T-cell (primary cell): ENCODE measurements at regions not wholly inside any gene's neighbourhood (a gene's known extent, or its start where the extent isn't known, plus 50 kb on each side); places are given as distances from the start of the nearest gene placed in this dataset.

Experiments
- ATAC-seq, 4 experiments: fragments of 200-7000 bp in 3 of 4; fragments of 150-1000 bp in 1 of 4; cut with Tn5 transposase; replicated peaks in 1 of 4; 1 replicate in 3 of 4; 2 replicates in 1 of 4; pipeline ENCODE4 v1.10.0; 2021; ENCODE audit warnings: moderate library complexity in 3 of 4, mild to moderate bottlenecking in 2 of 4, moderate number of reproducible peaks in 1 of 4
- CTCF ChIA-PET, 2 donors: fragments of 300-600 bp; sonication (Branson Sonifier 250); formaldehyde crosslinking; loops; one replicate each; lab custom pipeline; 2022; ENCODE audit warnings: antibody characterized with exemption in 2 of 2; lab: Charles Lee
- POLR2A ChIA-PET, 2 donors: fragments of 300-600 bp; sonication (Branson Sonifier 250); formaldehyde crosslinking; loops; one replicate each; lab custom pipeline; 2022; ENCODE audit warnings: antibody characterized with exemption in 2 of 2; lab: Charles Lee
- DNase-seq, 35 experiments: peaks; one replicate each; pipeline versions ENCODE4 v3.0.0 to v3.0.0-alpha.2; 2013 to 2023
- H3K27ac ChIP-seq: one replicate; pipeline ENCODE4 v1.5.1; 2013; ENCODE audit warnings: low read length
- H3K27me3 ChIP-seq, 2 experiments: replicated peaks in 1 of 2; 1 replicate in 1 of 2; 2 replicates in 1 of 2; pipeline versions ENCODE4 v1.6.1 to v1.7.0; 2013; ENCODE audit warnings: low read length in 1 of 2, mixed read lengths in 1 of 2; ENCODE audit not compliant: control insufficient read depth in 2 of 2, insufficient read depth in 2 of 2; ENCODE audit errors: extremely low read depth in 1 of 2
- H3K36me3 ChIP-seq, 2 donors: 1 replicate in 1 of 2; 2 replicates in 1 of 2; pipeline versions ENCODE4 v1.6.1 to v1.7.0; 2013; ENCODE audit warnings: low read length in 1 of 2; ENCODE audit not compliant: control insufficient read depth in 2 of 2, insufficient read depth in 1 of 2; ENCODE audit errors: extremely low read depth in 1 of 2
- H3K4me1 ChIP-seq, 2 experiments: 1 replicate in 1 of 2; 2 replicates in 1 of 2; pipeline versions ENCODE4 v1.6.1 to v1.7.0; 2013; ENCODE audit warnings: low read length in 2 of 2, mixed read lengths in 1 of 2; ENCODE audit not compliant: insufficient read depth in 2 of 2, control insufficient read depth in 1 of 2; ENCODE audit errors: extremely low read depth in 1 of 2
- H3K4me3 ChIP-seq, 2 donors: 1 replicate in 1 of 2; 2 replicates in 1 of 2; pipeline versions ENCODE4 v1.5.1 to v1.7.0; 2013; ENCODE audit warnings: mild to moderate bottlenecking in 2 of 2, low read length in 1 of 2, moderate library complexity in 1 of 2; ENCODE audit not compliant: control insufficient read depth in 1 of 2; ENCODE audit errors: extremely low read depth in 1 of 2
- H3K9me3 ChIP-seq: 2 replicates; pipeline ENCODE4 v1.7.0; 2013
- H3K27ac Mint-ChIP-seq, 2 donors: one replicate each; pipeline ENCODE4 v1.8.0; 2020 to 2021; ENCODE audit warnings: mild to moderate bottlenecking in 2 of 2, mixed read lengths in 2 of 2
- H3K27me3 Mint-ChIP-seq, 2 donors: one replicate each; pipeline ENCODE4 v1.8.0; 2021 to 2022; ENCODE audit warnings: mixed read lengths in 2 of 2
- H3K36me3 Mint-ChIP-seq: one replicate; pipeline ENCODE4 v1.8.0; 2021; ENCODE audit warnings: mixed read lengths
- H3K4me1 Mint-ChIP-seq, 3 donors: one replicate each; pipeline ENCODE4 v1.8.0; 2020 to 2022; ENCODE audit warnings: mixed read lengths in 3 of 3, mild to moderate bottlenecking in 1 of 3
- H3K4me3 Mint-ChIP-seq, 3 donors: one replicate each; pipeline ENCODE4 v1.8.0; 2020 to 2022; ENCODE audit warnings: mild to moderate bottlenecking in 3 of 3, mixed read lengths in 3 of 3, moderate library complexity in 3 of 3
- H3K9me3 Mint-ChIP-seq, 3 donors: one replicate each; pipeline ENCODE4 v1.8.0; 2020 to 2022; ENCODE audit warnings: mixed read lengths in 3 of 3
- WGBS: methylation state at CpG from one replicate; pipeline ENCODE4 v1.1.5; 2013; ENCODE audit warnings: missing lambda C conversion rate; ENCODE audit not compliant: insufficient coverage; 5-methylcytosine and 5-hydroxymethylcytosine counted together

DNA sequence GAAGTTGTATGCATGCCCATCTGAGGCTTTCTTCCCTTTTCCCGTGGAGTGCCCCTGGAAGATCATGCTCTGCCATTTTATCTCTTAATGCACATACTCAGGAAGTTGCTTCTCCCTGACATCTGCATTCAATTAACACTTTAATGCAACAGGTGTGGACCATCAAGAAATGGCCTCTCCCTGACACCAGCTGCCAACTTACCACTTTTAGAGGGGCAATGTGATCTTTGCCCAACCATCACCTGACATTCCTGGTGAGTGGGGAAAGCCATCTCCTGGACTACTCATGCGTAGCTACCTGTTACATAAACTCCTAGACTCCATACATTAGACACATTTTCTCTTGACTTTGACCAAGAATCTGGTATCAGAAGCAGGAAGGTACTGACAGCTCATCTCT is 1450.4 kb upstream of the CDH9 start:
- Mint-ChIP-seq H3K4me3 (no peak overlapping the region), H3K36me3 (no peaks in the 10 kb centered on the region), H3K27ac (no peak overlapping the region), H3K9me3 (peaks cover 16 to 28% (median 19%) of the 10 kb centered on the region in 3 donors), H3K27me3 (no peaks in the 10 kb centered on the region), H3K4me1 (no peaks in the 10 kb centered on the region)
- ATAC-seq, result no peak
- H3K4me3 ChIP-seq, result no peak overlapping the region
- no peak overlapping the region for H3K27ac ChIP-seq
- no peak for DNase-seq
- H3K36me3 ChIP-seq, result no peaks in the 10 kb centered on the region
- ChIA-PET CTCF (no interaction called here), POLR2A (no interaction called here)
- H3K9me3 ChIP-seq, result no peaks in the 10 kb centered on the region
- 73% methylated on average over 2 of the region's 2 CpGs for WGBS
- H3K4me1 ChIP-seq, result no peaks in the 10 kb centered on the region
- H3K27me3 ChIP-seq, result no peaks in the 10 kb centered on the region

- H3K27ac Mint-ChIP-seq, result no peak overlapping the region
- Histone ChIP-seq H3K9me3 (no peaks in the 10 kb centered on the region), H3K36me3 (no peaks in the 10 kb centered on the region), H3K27ac (no peak overlapping the region), H3K4me1 (no peaks in the 10 kb centered on the region), H3K4me3 (no peak overlapping the region), H3K27me3 (no peaks in the 10 kb centered on the region)
- no peak overlapping the region for H3K4me3 Mint-ChIP-seq
- POLR2A ChIA-PET, result no interaction called here
- peaks cover 2 to 5% (median 3%) of the 10 kb centered on the region in 3 donors for H3K9me3 Mint-ChIP-seq
- H3K36me3 Mint-ChIP-seq, result no peaks in the 10 kb centered on the region
- 93% methylated on average over 9 of the region's 21 CpGs for WGBS
- no peaks in the 10 kb centered on the region for H3K4me1 Mint-ChIP-seq
- ATAC-seq, result no peak
- H3K27me3 Mint-ChIP-seq, result no peaks in the 10 kb centered on the region
- CTCF ChIA-PET, result no interaction called here
- no peak for DNase-seq
Observed at GRCh38 chr5:28483327-28484025, 1445.1 kb upstream of the CDH9 start.

GRCh38 chr5:28473531-28474107 is 1435.2 kb upstream of the CDH9 start:
- Mint-ChIP-seq H3K27ac (no peak overlapping the region), H3K36me3 (no peaks in the 10 kb centered on the region), H3K9me3 (peaks cover 13 to 27% (median 15%) of the 10 kb centered on the region in 3 donors), H3K4me3 (no peak overlapping the region), H3K4me1 (no peaks in the 10 kb centered on the region), H3K27me3 (no peaks in the 10 kb centered on the region)
- no CpG with 5 or more reads among the region's 4 CpGs for WGBS
- ChIA-PET POLR2A (no interaction called here), CTCF (no interaction called here)
- DNase-seq (no peak), ATAC-seq (no peak)
- Histone ChIP-seq H3K27ac (no peak overlapping the region), H3K27me3 (no peaks in the 10 kb centered on the region), H3K36me3 (no peaks in the 10 kb centered on the region), H3K4me1 (no peaks in the 10 kb centered on the region), H3K9me3 (no peaks in the 10 kb centered on the region), H3K4me3 (no peak overlapping the region)

- no peaks in the 10 kb centered on the region for H3K36me3 Mint-ChIP-seq
- Histone ChIP-seq H3K4me3 (no peak overlapping the region), H3K4me1 (no peaks in the 10 kb centered on the region), H3K27me3 (no peaks in the 10 kb centered on the region), H3K27ac (no peak overlapping the region), H3K9me3 (no peaks in the 10 kb centered on the region), H3K36me3 (no peaks in the 10 kb centered on the region)
- ChIA-PET CTCF (no interaction called here), POLR2A (no interaction called here)
- no peak overlapping the region for H3K27ac Mint-ChIP-seq
- H3K4me1 Mint-ChIP-seq, result no peaks in the 10 kb centered on the region
- ATAC-seq (no peak), DNase-seq (no peak)
- WGBS, result no CpG with 5 or more reads among the region's 3 CpGs
- peaks cover 7 to 22% (median 18%) of the 10 kb centered on the region in 3 donors for H3K9me3 Mint-ChIP-seq
- no peak overlapping the region for H3K4me3 Mint-ChIP-seq
- H3K27me3 Mint-ChIP-seq, result no peaks in the 10 kb centered on the region
Observed at GRCh38 chr5:28468166-28468565, 1429.8 kb upstream of the CDH9 start.

- H3K36me3 Mint-ChIP-seq, result no peaks in the 10 kb centered on the region
- POLR2A ChIA-PET, result no interaction called here
- H3K9me3 Mint-ChIP-seq, result peaks cover 0 to 19% (median 9%) of the 10 kb centered on the region in 3 donors
Observed at GRCh38 chr5:28463728-28464127, 1425.3 kb upstream of the CDH9 start.

GRCh38 chr5:28451483-28451882 is 1413.1 kb upstream of the CDH9 start:
- CTCF ChIA-PET, result no interaction called here
- H3K9me3 ChIP-seq, result no peaks in the 10 kb centered on the region
- Mint-ChIP-seq H3K4me3 (no peak overlapping the region), H3K27me3 (no peaks in the 10 kb centered on the region), H3K27ac (no peak overlapping the region), H3K9me3 (peaks cover 0 to 21% (median 15%) of the 10 kb centered on the region in 3 donors), H3K4me1 (no peaks in the 10 kb centered on the region), H3K36me3 (no peaks in the 10 kb centered on the region)
- no peaks in the 10 kb centered on the region for H3K36me3 ChIP-seq
- DNase-seq (no peak), ATAC-seq (no peak)
- H3K4me1 ChIP-seq, result no peaks in the 10 kb centered on the region
- no peak overlapping the region for H3K4me3 ChIP-seq
- no peak overlapping the region for H3K27ac ChIP-seq
- POLR2A ChIA-PET, result no interaction called here
- H3K27me3 ChIP-seq, result no peaks in the 10 kb centered on the region

More at GRCh38 chr5:28463728-28464127, 1425.3 kb upstream of the CDH9 start:
- CTCF ChIA-PET, result no interaction called here
- H3K27me3 ChIP-seq, result no peaks in the 10 kb centered on the region
- no peak for DNase-seq
- no peaks in the 10 kb centered on the region for H3K4me1 ChIP-seq
- no peaks in the 10 kb centered on the region for H3K36me3 ChIP-seq
- WGBS, result no CpG with 5 or more reads among the region's 4 CpGs
- ATAC-seq, result no peak
- H3K27ac ChIP-seq, result no peak overlapping the region
- Mint-ChIP-seq H3K27ac (no peak overlapping the region), H3K4me1 (no peaks in the 10 kb centered on the region), H3K27me3 (no peaks in the 10 kb centered on the region), H3K4me3 (no peak overlapping the region)
- H3K4me3 ChIP-seq, result no peak overlapping the region
- no peaks in the 10 kb centered on the region for H3K9me3 ChIP-seq
